ENCODE measurements at regions not wholly inside any gene's neighbourhood (a gene's known extent, or its start where the extent isn't known, plus 50 kb on each side); places are given as distances from the start of the nearest gene placed in this dataset.

DNA sequence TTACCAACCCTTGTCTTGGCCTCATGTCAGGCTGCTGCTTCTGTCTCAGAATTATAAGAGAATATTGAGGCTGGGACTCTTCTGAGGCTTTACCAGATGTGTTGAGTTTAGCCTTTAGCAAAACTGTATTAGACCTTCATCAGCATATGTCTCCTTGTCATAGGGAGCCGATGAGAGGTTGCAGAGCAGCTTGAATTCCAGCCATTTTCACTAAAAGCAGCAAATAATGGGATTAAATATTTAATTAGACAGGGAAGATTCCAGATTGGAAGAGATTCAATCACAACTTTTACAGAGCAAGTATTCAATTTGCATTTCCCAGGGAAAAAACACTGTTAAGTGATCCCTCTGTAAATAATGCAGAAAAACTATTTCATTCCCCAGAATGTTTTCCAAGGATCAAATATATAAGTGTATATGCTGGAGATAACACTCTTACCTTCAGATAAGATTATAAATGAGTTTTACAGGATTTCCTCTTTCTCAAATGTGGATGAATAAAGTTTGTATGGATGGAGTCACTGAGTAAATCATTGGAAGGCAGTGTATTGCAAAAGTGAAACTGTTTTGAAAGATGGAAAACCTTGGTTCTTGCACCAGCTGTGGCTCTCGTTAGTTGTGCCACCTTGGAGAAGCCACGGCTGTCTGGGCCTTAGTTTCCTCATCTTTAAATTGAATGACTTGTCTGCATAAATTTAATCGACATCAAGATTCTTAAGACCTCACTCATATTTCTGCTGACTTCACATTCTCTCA, 466.4 kb upstream of the SGO1 start:
- DNase-seq (ENCODE audit: extremely low spot score), result no peak
- ChIA-PET CTCF (no interaction called here), POLR2A (no interaction called here)
- TF ChIP-seq, protein P1, sequence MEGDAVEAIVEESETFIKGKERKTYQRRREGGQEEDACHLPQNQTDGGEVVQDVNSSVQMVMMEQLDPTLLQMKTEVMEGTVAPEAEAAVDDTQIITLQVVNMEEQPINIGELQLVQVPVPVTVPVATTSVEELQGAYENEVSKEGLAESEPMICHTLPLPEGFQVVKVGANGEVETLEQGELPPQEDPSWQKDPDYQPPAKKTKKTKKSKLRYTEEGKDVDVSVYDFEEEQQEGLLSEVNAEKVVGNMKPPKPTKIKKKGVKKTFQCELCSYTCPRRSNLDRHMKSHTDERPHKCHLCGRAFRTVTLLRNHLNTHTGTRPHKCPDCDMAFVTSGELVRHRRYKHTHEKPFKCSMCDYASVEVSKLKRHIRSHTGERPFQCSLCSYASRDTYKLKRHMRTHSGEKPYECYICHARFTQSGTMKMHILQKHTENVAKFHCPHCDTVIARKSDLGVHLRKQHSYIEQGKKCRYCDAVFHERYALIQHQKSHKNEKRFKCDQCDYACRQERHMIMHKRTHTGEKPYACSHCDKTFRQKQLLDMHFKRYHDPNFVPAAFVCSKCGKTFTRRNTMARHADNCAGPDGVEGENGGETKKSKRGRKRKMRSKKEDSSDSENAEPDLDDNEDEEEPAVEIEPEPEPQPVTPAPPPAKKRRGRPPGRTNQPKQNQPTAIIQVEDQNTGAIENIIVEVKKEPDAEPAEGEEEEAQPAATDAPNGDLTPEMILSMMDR (IDR thresholded peaks at IDR 0.05; ENCODE audit: control extremely low read depth, extremely low read depth, low read depth, missing control alignments), result no peak

GRCh38 chr3:20648921-20649381, 462.9 kb upstream of the SGO1 start:
- DNase-seq (ENCODE audit: extremely low spot score), result no peak
- ChIA-PET CTCF (no interaction called here), POLR2A (no interaction called here)
- TF ChIP-seq, protein P1 (IDR thresholded peaks at IDR 0.05; ENCODE audit: control extremely low read depth, extremely low read depth, low read depth, missing control alignments), result no peak

- POLR2A ChIA-PET, result no interaction called here
- CTCF ChIA-PET, result no interaction called here
- TF ChIP-seq, protein P1 (IDR thresholded peaks at IDR 0.05; ENCODE audit: control extremely low read depth, extremely low read depth, low read depth, missing control alignments), result no peak
- DNase-seq (ENCODE audit: extremely low spot score), result no peak
These were observed 462.3 kb upstream of the SGO1 start for GRCh38 chr3:20648294-20648693.

DNA sequence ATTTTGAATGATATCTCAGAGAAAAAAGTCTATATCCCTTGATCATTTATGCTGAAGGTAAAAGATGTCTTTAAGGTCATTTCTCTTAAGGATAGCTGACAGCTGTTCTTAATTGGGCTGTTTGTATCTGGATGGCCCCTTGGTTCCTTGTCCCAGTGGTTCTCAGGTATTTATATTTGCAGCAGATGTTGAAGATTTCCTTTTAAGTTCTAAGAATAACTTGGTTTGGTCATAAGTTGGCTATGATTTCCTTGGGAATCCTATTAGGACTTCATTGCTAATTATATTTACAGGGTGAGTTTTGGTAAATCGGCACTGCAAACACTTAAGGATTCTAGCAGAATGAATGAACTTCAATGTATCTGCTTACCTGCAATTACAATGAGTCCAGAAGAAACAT, 460.4 kb upstream of the SGO1 start:
- ChIA-PET POLR2A (no interaction called here), CTCF (no interaction called here)
- DNase-seq (ENCODE audit: extremely low spot score), result no peak
- TF ChIP-seq, protein P1 (IDR thresholded peaks at IDR 0.05; ENCODE audit: control extremely low read depth, extremely low read depth, low read depth, missing control alignments), result no peak

- ChIA-PET CTCF (no interaction called here), POLR2A (no interaction called here)
- no peak for DNase-seq (ENCODE audit: extremely low spot score)
- TF ChIP-seq, protein P1 (IDR thresholded peaks at IDR 0.05; ENCODE audit: control extremely low read depth, extremely low read depth, low read depth, missing control alignments), result no peak
These were observed 459.3 kb upstream of the SGO1 start for GRCh38 chr3:20645340-20645739.

DNA sequence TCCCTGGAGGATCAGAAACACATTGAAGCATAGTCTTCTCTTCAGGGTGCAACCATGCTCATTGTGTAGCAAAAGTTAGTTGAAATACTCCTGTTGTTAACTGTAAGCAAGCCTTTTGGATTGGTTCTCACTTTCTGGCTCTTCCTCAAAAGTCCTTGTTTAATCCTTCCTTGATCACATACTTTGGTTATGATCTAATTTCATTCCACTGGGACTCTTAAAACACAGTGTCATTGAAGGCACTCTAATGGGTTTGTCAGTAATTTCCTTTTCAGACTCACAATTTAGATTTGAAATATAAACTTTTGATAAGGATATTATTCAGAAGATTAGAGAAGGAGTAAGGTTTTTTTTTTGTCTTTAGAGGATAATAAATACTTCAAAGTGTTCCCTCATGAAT, 451.7 kb upstream of the SGO1 start:
- DNase-seq (ENCODE audit: extremely low spot score), result no peak
- TF ChIP-seq, protein P1 (IDR thresholded peaks at IDR 0.05; ENCODE audit: control extremely low read depth, extremely low read depth, low read depth, missing control alignments), result no peak
- ChIA-PET CTCF (interaction anchor here (1.4 kb wide), 1 partner anchor 19 kb away, joined by 3 read pairs; no protein-coding TSS in a partner anchor), POLR2A (no interaction called here)

All from GM10248 (cell line).